Nephron progenitor cell (in vitro differentiated cells): ENCODE measurements at regions not wholly inside any gene's neighbourhood (a gene's known extent, or its start where the extent isn't known, plus 50 kb on each side); places are given as distances from the start of the nearest gene placed in this dataset.

ENCODE experiments used
- DNase-seq: peaks from one replicate; pipeline ENCODE4 v3.0.0; 2021
- H3K27ac Mint-ChIP-seq: 2 replicates; pipeline ENCODE4 v1.8.0; 2021; ENCODE audit warnings: mild to moderate bottlenecking, moderate library complexity, mixed read lengths
- H3K27me3 Mint-ChIP-seq: 2 replicates; pipeline ENCODE4 v1.8.0; 2021; ENCODE audit warnings: mild to moderate bottlenecking, low read depth, mixed read lengths; ENCODE audit not compliant: poor library complexity
- H3K36me3 Mint-ChIP-seq: 2 replicates; pipeline ENCODE4 v1.8.0; 2021; ENCODE audit warnings: low read depth, mixed read lengths
- H3K4me1 Mint-ChIP-seq: 2 replicates; pipeline ENCODE4 v1.8.0; 2021; ENCODE audit warnings: mixed read lengths
- H3K4me3 Mint-ChIP-seq: 2 replicates; pipeline ENCODE4 v1.8.0; 2021; ENCODE audit warnings: mild to moderate bottlenecking, moderate library complexity, mixed read lengths
- H3K9me3 Mint-ChIP-seq: 2 replicates; pipeline ENCODE4 v1.8.0; 2021; ENCODE audit warnings: mild to moderate bottlenecking, moderate library complexity, mixed read lengths
- TF ChIP-seq, protein P1 (sequence below): fragments of 200-600 bp; sonication (generic); IDR thresholded peaks from 2 replicates; pipeline ENCODE4 v1.5.0; 2021; ENCODE audit warnings: antibody characterized with exemption

DNA sequence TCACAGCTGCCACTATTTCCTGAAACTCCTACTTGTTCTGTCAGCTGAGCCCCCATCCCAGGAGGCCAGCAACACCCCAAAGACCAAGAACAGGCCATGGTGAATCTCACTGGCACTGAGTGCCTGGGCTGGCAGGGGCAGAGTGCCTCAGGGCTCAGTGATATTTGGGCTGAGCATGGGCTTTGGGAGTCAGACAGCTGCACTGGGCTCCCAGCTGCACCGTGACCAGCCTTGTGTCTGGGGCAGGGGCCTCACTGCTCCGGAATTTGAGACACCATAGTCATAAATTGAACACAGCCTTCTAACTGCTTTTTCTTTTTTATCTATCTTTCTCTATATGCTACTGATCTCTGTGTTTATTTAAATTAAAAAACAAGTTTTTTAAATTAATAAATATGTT lies 1744.2 kb downstream of the TP53TG3F start:
- Mint-ChIP-seq H3K9me3 (peaks cover 88% of the 10 kb centered on the region), H3K27me3 (peaks cover 3% of the 10 kb centered on the region), H3K4me3 (no peak overlapping the region), H3K36me3 (no peaks in the 10 kb centered on the region), H3K27ac (no peak overlapping the region), H3K4me1 (no peaks in the 10 kb centered on the region)
- DNase-seq: no peak
- TF ChIP-seq, protein P1, sequence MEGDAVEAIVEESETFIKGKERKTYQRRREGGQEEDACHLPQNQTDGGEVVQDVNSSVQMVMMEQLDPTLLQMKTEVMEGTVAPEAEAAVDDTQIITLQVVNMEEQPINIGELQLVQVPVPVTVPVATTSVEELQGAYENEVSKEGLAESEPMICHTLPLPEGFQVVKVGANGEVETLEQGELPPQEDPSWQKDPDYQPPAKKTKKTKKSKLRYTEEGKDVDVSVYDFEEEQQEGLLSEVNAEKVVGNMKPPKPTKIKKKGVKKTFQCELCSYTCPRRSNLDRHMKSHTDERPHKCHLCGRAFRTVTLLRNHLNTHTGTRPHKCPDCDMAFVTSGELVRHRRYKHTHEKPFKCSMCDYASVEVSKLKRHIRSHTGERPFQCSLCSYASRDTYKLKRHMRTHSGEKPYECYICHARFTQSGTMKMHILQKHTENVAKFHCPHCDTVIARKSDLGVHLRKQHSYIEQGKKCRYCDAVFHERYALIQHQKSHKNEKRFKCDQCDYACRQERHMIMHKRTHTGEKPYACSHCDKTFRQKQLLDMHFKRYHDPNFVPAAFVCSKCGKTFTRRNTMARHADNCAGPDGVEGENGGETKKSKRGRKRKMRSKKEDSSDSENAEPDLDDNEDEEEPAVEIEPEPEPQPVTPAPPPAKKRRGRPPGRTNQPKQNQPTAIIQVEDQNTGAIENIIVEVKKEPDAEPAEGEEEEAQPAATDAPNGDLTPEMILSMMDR: no peak

- Mint-ChIP-seq H3K9me3 (peaks cover 83% of the 10 kb centered on the region), H3K4me1 (no peaks in the 10 kb centered on the region), H3K27me3 (peaks cover 3% of the 10 kb centered on the region), H3K4me3 (no peak overlapping the region), H3K27ac (no peak overlapping the region), H3K36me3 (no peaks in the 10 kb centered on the region)
- TF ChIP-seq, protein P1: no peak
- no peak for DNase-seq
These were observed 1747.9 kb downstream of the TP53TG3F start for GRCh38 chr16:35207059-35207999.

- TF ChIP-seq, protein P1: no peak
- Mint-ChIP-seq H3K4me3 (no peak overlapping the region), H3K27me3 (peaks cover 3% of the 10 kb centered on the region), H3K36me3 (no peaks in the 10 kb centered on the region), H3K27ac (no peak overlapping the region), H3K4me1 (no peaks in the 10 kb centered on the region), H3K9me3 (peaks cover 78% of the 10 kb centered on the region)
- DNase-seq: no peak
These were observed 1748.9 kb downstream of the TP53TG3F start for GRCh38 chr16:35208001-35208935.

DNA sequence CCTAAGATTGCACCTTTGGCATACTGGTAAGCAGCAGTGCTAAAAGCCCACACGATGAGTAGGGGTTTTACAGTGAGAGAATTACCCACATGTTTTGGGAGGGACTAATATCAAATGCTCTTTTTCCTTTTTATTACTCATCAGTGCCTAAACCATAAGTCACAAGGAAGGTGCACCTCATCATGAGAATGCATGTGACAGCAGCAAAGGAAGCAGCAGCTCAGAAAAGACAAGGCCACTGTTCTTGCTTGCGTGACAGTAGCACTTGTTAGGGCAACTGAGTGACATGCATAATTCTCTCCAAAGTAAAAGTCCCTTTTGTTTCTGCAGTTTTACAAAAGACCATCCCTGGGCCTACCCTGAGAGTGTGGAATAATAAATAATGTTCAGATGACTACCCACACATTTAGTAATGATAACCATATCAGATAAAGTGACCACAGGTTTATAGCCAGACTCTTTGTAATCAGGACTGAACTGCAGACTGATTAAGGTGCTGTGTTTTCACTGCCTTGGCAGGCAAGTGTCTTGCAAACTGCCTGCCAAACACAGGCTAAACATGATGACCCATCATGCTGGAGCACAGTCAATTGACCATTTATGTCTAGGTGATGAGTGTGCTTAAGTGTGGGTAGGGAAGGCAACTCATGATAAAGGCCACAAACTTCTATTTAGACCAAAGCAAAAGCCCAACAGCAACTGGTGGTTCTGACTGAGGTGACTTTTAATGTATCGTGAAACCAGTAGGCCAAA lies 1751.4 kb downstream of the TP53TG3F start:
- no peak for DNase-seq
- H3K27ac Mint-ChIP-seq: no peak overlapping the region
- H3K36me3 Mint-ChIP-seq: no peaks in the 10 kb centered on the region
- H3K27me3 Mint-ChIP-seq: peaks cover 3% of the 10 kb centered on the region
- TF ChIP-seq, protein P1: no peak
- no peak overlapping the region for H3K4me3 Mint-ChIP-seq
- no peaks in the 10 kb centered on the region for H3K4me1 Mint-ChIP-seq
- peaks cover 76% of the 10 kb centered on the region for H3K9me3 Mint-ChIP-seq

DNA sequence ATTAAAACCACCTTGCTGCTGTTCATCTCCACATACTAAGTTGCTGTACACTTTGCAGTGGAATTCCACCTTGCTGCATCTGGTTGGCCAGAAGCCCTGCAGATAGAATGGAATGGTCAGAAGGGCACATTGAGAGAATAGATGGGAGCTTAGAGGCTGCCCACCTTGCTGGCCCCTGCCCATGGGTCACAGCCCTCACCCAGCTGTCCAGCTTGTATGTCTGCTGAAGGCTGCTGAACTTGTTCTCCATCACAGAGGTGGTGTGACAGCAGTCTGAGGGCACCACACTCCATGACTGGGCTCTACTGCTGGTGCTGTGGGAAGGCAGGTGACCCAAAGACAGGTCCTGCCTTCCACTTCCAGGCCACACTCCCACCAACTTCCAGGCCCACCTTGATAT lies 1755.4 kb downstream of the TP53TG3F start:
- DNase-seq: no peak
- Mint-ChIP-seq H3K4me1 (no peaks in the 10 kb centered on the region), H3K27me3 (no peaks in the 10 kb centered on the region), H3K4me3 (no peak overlapping the region), H3K27ac (no peak overlapping the region), H3K36me3 (no peaks in the 10 kb centered on the region), H3K9me3 (peaks cover 73% of the 10 kb centered on the region)
- TF ChIP-seq, protein P1: no peak
